ENCODE measurements at regions not wholly inside any gene's neighbourhood (a gene's known extent, or its start where the extent isn't known, plus 50 kb on each side); places are given as distances from the start of the nearest gene placed in this dataset.

DNA sequence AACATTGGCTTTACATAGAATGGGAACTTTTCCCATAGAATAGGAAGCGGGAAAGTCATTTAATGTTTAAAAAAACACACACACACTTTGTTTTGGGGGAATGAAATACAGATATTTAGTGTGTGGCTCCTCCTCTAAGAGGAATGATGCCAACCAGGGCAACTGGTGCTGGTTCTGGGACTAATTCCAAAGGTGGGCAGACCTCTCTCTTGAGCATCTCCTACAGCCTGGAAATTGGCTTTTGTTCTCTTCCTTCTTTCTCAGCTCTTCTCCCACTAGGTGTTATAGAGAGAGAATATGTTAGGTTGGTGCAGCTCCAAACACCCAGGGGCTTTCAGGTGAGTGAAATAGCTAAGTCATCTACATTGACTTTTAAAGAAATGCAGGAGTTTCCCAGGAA is 190.1 kb downstream of the RAD51AP2 start:
- Histone ChIP-seq H3K4me3 (ENCODE audit: low read depth, low read length) (no peak overlapping the region), H3K27me3 (ENCODE audit: control insufficient read depth, insufficient read depth, low read length) (no peaks in the 10 kb centered on the region), H3K36me3 (ENCODE audit: control insufficient read depth, insufficient read depth, low read length) (no peaks in the 10 kb centered on the region)
- TF ChIP-seq, protein P1, sequence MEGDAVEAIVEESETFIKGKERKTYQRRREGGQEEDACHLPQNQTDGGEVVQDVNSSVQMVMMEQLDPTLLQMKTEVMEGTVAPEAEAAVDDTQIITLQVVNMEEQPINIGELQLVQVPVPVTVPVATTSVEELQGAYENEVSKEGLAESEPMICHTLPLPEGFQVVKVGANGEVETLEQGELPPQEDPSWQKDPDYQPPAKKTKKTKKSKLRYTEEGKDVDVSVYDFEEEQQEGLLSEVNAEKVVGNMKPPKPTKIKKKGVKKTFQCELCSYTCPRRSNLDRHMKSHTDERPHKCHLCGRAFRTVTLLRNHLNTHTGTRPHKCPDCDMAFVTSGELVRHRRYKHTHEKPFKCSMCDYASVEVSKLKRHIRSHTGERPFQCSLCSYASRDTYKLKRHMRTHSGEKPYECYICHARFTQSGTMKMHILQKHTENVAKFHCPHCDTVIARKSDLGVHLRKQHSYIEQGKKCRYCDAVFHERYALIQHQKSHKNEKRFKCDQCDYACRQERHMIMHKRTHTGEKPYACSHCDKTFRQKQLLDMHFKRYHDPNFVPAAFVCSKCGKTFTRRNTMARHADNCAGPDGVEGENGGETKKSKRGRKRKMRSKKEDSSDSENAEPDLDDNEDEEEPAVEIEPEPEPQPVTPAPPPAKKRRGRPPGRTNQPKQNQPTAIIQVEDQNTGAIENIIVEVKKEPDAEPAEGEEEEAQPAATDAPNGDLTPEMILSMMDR (IDR thresholded peaks at IDR 0.05; ENCODE audit: insufficient read depth, low read depth, low read length): no peak
- no peak for DNase-seq (ENCODE audit: low read depth)
- CTCF ChIA-PET: no interaction called here
- POLR2A ChIA-PET: no interaction called here

DNA sequence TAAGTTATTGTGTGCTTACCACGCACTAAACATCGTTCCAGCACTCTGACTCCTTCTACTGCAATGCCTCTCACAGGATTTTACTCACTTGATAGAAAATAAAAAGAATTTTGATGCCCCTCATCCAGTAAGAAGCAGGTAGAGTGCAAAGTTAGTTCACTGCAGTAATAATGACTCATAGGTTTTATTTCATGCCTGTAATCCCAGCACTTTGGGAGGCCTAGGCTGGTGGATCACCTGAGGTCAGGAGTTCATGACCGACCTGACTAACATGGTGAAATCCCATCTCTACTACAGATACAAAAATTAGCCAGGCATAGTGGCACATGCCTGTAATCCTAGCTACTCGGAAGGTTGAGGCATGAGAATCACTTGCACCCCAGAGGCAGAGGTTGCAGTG is 190.6 kb downstream of the RAD51AP2 start:
- no peaks in the 10 kb centered on the region for H3K36me3 ChIP-seq (ENCODE audit: control insufficient read depth, insufficient read depth, low read length)
- TF ChIP-seq, protein P1 (IDR thresholded peaks at IDR 0.05; ENCODE audit: insufficient read depth, low read depth, low read length): no peak
- CTCF ChIA-PET: no interaction called here
- H3K27me3 ChIP-seq (ENCODE audit: control insufficient read depth, insufficient read depth, low read length): no peaks in the 10 kb centered on the region
- H3K4me3 ChIP-seq (ENCODE audit: low read depth, low read length): no peak overlapping the region
- no peak for DNase-seq (ENCODE audit: low read depth)
- POLR2A ChIA-PET: no interaction called here

DNA sequence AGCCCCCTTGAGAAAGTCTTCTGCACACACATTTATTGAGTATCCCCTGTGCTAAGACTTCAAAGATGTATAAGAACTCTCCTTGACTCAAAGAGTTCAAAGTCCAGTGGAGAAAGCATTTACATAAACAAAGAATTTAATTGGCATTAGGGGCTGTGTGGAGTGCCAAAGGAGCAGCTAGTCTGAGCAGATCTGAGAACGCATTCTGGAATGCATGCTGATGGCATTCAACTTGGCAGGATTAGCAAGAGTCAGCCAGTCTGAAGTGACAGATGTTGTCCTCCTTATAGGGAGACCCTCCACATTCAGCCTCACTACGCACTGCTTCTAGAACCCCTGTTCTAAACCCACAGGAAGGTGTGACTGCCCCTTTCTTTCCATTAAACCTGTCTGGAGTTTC is 191.5 kb downstream of the RAD51AP2 start:
- CTCF ChIA-PET: no interaction called here
- H3K27me3 ChIP-seq (ENCODE audit: control insufficient read depth, insufficient read depth, low read length): no peaks in the 10 kb centered on the region
- no peak for DNase-seq (ENCODE audit: low read depth)

DNA sequence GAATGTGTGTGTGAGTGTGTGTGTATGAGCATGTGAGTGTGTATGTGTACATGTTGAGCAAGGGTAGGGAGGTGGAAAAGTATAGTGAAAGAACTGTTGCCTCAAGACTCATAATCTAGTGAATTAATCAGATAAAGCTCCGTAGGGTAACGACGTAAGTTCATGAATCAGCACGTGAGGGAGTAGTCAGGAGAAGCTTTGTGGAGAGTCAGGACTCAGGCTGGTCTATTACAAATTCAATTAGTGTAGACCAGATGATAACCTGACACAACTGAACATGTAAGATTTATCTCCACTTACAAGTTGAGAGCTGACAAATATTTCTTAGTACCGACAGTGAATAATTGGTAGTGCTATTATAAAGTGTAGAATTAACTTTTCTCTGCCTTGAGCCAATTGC is 194.5 kb downstream of the RAD51AP2 start:
- TF ChIP-seq, protein P1 (IDR thresholded peaks at IDR 0.05; ENCODE audit: insufficient read depth, low read depth, low read length): no peak
- Histone ChIP-seq H3K27me3 (ENCODE audit: control insufficient read depth, insufficient read depth, low read length) (no peaks in the 10 kb centered on the region), H3K4me3 (ENCODE audit: low read depth, low read length) (no peak overlapping the region), H3K36me3 (ENCODE audit: control insufficient read depth, insufficient read depth, low read length) (no peaks in the 10 kb centered on the region)
- no peak for DNase-seq (ENCODE audit: low read depth)
- CTCF ChIA-PET: no interaction called here
- POLR2A ChIA-PET: no interaction called here

More for the DNA sequence above, 191.5 kb downstream of the RAD51AP2 start:
- TF ChIP-seq, protein P1 (IDR thresholded peaks at IDR 0.05; ENCODE audit: insufficient read depth, low read depth, low read length): no peak
- Histone ChIP-seq H3K4me3 (ENCODE audit: low read depth, low read length) (no peak overlapping the region), H3K36me3 (ENCODE audit: control insufficient read depth, insufficient read depth, low read length) (no peaks in the 10 kb centered on the region)
- POLR2A ChIA-PET: no interaction called here

DNA sequence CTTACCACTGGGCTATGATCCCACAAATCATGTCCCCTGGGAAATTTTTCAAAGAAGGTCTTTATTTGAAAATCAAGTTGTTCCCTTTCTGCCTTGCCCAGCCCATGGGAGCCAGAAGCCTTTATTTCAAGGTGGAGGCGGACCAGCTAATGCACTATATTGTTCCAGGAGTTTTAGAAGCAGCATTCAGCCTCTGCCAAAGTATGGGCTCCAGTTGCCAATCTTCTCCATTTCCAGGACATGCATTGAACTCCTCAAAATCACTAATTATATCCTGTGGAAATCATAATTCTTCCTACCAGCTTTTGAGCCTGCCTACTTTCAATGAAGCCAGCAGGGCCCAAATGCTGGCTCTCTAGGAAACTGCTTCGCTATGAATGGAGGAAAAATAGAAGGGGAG is 195.8 kb downstream of the RAD51AP2 start:
- ChIA-PET CTCF (interaction anchor here (1.5 kb wide), 1 partner anchor 12 kb away, joined by 4 read pairs; no protein-coding TSS in a partner anchor), POLR2A (no interaction called here)
- H3K4me3 ChIP-seq (ENCODE audit: low read depth, low read length): no peak overlapping the region
- H3K27me3 ChIP-seq (ENCODE audit: control insufficient read depth, insufficient read depth, low read length): no peaks in the 10 kb centered on the region
- H3K36me3 ChIP-seq (ENCODE audit: control insufficient read depth, insufficient read depth, low read length): no peaks in the 10 kb centered on the region
- TF ChIP-seq, protein P1 (IDR thresholded peaks at IDR 0.05; ENCODE audit: insufficient read depth, low read depth, low read length): no peak
- DNase-seq (ENCODE audit: low read depth): no peak

Measured in BJ (cell line).